ENCODE measurements at regions not wholly inside any gene's neighbourhood (a gene's known extent, or its start where the extent isn't known, plus 50 kb on each side); places are given as distances from the start of the nearest gene placed in this dataset.

DNA sequence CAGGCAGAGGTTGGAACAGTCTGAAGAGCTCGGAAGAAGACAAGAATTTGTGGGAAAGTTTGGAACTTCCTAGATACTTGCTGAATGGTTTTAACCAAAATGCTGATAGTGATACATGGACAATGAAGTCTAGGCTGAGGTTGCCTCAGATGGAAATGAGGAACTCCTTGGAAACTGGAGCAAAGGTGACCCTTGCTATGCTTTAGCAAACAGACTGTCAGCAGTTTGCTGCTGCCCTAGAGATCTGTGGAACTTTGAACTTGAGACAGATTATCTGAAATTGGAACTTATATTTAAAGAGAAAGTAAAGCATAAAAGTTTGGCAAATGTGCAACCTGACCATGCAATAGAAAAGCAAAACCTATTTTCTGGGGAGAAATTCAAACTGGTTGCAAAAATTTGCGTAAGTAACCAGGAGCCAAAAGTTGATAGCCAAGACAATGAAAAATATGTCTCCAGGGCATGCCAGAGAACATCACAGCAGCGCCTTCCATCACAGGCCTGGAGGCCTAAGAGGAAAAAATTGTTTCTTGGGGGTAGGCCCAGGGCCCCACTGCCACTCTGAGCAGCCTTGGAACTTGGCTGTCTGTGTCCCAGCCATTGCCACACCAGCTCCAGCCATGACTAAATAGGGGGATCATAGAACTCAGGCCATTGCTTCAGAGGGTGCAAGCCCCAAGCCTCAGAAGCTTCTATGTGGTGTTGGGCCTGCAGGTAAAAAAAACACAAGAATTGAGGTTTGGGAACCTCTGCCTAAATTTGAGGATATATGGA is 675.3 kb downstream of the LTN1 start:
- Mint-ChIP-seq H3K27me3 (ENCODE audit: low read depth in 3 of 3) (peaks cover 0 to 2% (median 0%) of the 10 kb centered on the region in 3 donors), H3K4me3 (no peak overlapping the region), H3K4me1 (no peaks in the 10 kb centered on the region), H3K36me3 (no peaks in the 10 kb centered on the region), H3K27ac (no peak overlapping the region), H3K9me3 (peaks cover 0 to 9% (median 5%) of the 10 kb centered on the region in 7 donors)
- Histone ChIP-seq H3K79me2 (ENCODE audit: insufficient read depth, low read length) (no peaks in the 10 kb centered on the region), H3K4me3 (replicated peaks in 1 of 3; ENCODE audit: low read depth in 2 of 3, low read length in 3 of 3) (no peak overlapping the region), H3K4me1 (ENCODE audit: control insufficient read depth in 1 of 2, insufficient read depth in 2 of 2, low read length in 2 of 2) (no peaks in the 10 kb centered on the region), H3K9ac (ENCODE audit: insufficient read depth, low read length, poor library complexity, severe bottlenecking) (no peak overlapping the region), H2AFZ (ENCODE audit: insufficient read depth, low read depth, low read length, poor library complexity, severe bottlenecking) (no peak overlapping the region), H4K20me1 (ENCODE audit: insufficient read depth, low read length) (no peaks in the 10 kb centered on the region), H3K4me2 (replicated peaks; ENCODE audit: extremely low read depth, low read length, poor library complexity, severe bottlenecking) (no peak overlapping the region), H3K9me3 (replicated peaks in 1 of 2; ENCODE audit: control insufficient read depth in 1 of 2, insufficient read depth in 1 of 2, low read length in 2 of 2) (no peaks in the 10 kb centered on the region), H3K27me3 (ENCODE audit: control insufficient read depth in 2 of 2, insufficient read depth in 2 of 2, low read length in 2 of 2) (no peaks in the 10 kb centered on the region), H3K27ac (ENCODE audit: low read depth in 1 of 2, low read length in 2 of 2) (no peak overlapping the region), H3K36me3 (replicated peaks in 1 of 2; ENCODE audit: control insufficient read depth in 1 of 2, insufficient read depth in 2 of 2, low read length in 2 of 2) (no peaks in the 10 kb centered on the region)
- TF ChIP-seq CTCF (IDR thresholded peaks at IDR 0.05) = no peak
- WGBS (ENCODE audit: insufficient coverage) = 96% methylated on average over 2 of the region's 3 CpGs
- intact Hi-C loops (cut with micrococcal nuclease) = no loop called here
- no peak for DNase-seq

- Histone ChIP-seq H3K27me3 (ENCODE audit: control insufficient read depth in 2 of 2, insufficient read depth in 2 of 2, low read length in 2 of 2) (no peaks in the 10 kb centered on the region), H3K36me3 (replicated peaks in 1 of 2; ENCODE audit: control insufficient read depth in 1 of 2, insufficient read depth in 2 of 2, low read length in 2 of 2) (no peaks in the 10 kb centered on the region), H3K79me2 (ENCODE audit: insufficient read depth, low read length) (no peaks in the 10 kb centered on the region), H3K4me2 (replicated peaks; ENCODE audit: extremely low read depth, low read length, poor library complexity, severe bottlenecking) (no peak overlapping the region), H2AFZ (ENCODE audit: insufficient read depth, low read depth, low read length, poor library complexity, severe bottlenecking) (no peak overlapping the region), H3K27ac (ENCODE audit: low read depth in 1 of 2, low read length in 2 of 2) (no peak overlapping the region), H3K9me3 (replicated peaks in 1 of 2; ENCODE audit: control insufficient read depth in 1 of 2, insufficient read depth in 1 of 2, low read length in 2 of 2) (no peaks in the 10 kb centered on the region), H3K4me1 (ENCODE audit: control insufficient read depth in 1 of 2, insufficient read depth in 2 of 2, low read length in 2 of 2) (no peaks in the 10 kb centered on the region), H3K9ac (ENCODE audit: insufficient read depth, low read length, poor library complexity, severe bottlenecking) (no peak overlapping the region), H4K20me1 (ENCODE audit: insufficient read depth, low read length) (no peaks in the 10 kb centered on the region), H3K4me3 (replicated peaks in 1 of 3; ENCODE audit: low read depth in 2 of 3, low read length in 3 of 3) (no peak overlapping the region)
- DNase-seq = no peak
- Mint-ChIP-seq H3K27ac (no peak overlapping the region), H3K9me3 (peaks cover 3 to 14% (median 6%) of the 10 kb centered on the region in 7 donors), H3K36me3 (no peaks in the 10 kb centered on the region), H3K4me3 (no peak overlapping the region), H3K4me1 (no peaks in the 10 kb centered on the region), H3K27me3 (ENCODE audit: low read depth in 3 of 3) (peaks cover 0 to 5% (median 0%) of the 10 kb centered on the region in 3 donors)
- TF ChIP-seq CTCF (IDR thresholded peaks at IDR 0.05) = no peak
- WGBS (ENCODE audit: insufficient coverage) = no CpG with 5 or more reads among the region's 2 CpGs
- intact Hi-C loops (cut with micrococcal nuclease) = no loop called here
Observed at GRCh38 chr21:28311411-28312190, 681.1 kb downstream of the LTN1 start.
